GM12892 (cell line): ENCODE measurements at regions not wholly inside any gene's neighbourhood (a gene's known extent, or its start where the extent isn't known, plus 50 kb on each side); places are given as distances from the start of the nearest gene placed in this dataset.

Experiments used
- POLR2A ChIP-seq: IDR thresholded peaks from 2 replicates; pipeline ENCODE4 v1.6.1; 2011; ENCODE audit warnings: low read depth, low read length, control low read depth
- POLR2AphosphoS5 ChIP-seq: IDR thresholded peaks from 2 replicates; pipeline ENCODE4 v1.6.1; 2011; ENCODE audit warnings: low read depth, low read length, control low read depth
- TAF1 ChIP-seq: IDR thresholded peaks from 2 replicates; pipeline ENCODE4 v1.6.1; 2011; ENCODE audit warnings: low read depth, mild to moderate bottlenecking, control low read depth, low read length, borderline replicate concordance

DNA sequence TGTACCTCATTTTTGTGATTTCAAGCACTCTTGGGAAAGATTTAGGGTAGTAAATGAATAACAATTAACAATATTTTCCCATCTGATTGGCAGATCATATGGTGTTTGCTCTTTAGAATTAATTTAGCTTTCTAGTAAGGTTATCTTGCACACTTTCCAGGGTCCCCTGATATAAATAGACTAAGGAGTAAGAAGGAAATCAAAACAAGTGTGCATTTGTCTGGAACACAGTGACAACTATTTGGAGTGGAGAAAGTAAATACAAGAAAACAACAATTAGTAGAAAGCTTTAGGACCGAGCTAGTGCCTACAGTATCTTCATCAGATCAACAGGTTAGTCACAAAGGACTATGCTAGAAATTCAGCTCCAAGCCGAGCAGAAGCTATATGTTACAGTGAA lies 429.5 kb downstream of the COG6 start:
- TF ChIP-seq POLR2A (no peak), TAF1 (no peak), POLR2AphosphoS5 (no peak)
